ENCODE measurements at regions not wholly inside any gene's neighbourhood (a gene's known extent, or its start where the extent isn't known, plus 50 kb on each side); places are given as distances from the start of the nearest gene placed in this dataset.

DNA sequence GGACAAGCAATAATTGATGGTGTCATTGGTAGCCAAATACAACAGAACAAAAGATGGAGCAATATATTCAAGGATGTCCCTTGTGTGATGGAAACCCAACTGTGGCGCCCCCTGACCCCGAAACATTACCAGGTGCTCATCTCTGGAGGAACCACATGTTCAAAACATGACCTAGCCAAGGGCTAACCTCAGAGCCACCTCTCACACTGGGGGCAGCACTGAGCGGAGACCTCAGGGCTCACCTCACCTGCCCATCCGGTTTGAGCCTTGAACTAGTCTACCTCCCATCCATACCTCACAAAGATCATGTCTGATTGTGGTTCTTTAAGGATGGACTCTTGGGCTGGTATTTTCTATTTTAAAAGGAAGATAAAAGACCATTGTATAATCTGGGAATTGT, 314.4 kb upstream of the CDH7 start:
- TF ChIP-seq, protein P1, sequence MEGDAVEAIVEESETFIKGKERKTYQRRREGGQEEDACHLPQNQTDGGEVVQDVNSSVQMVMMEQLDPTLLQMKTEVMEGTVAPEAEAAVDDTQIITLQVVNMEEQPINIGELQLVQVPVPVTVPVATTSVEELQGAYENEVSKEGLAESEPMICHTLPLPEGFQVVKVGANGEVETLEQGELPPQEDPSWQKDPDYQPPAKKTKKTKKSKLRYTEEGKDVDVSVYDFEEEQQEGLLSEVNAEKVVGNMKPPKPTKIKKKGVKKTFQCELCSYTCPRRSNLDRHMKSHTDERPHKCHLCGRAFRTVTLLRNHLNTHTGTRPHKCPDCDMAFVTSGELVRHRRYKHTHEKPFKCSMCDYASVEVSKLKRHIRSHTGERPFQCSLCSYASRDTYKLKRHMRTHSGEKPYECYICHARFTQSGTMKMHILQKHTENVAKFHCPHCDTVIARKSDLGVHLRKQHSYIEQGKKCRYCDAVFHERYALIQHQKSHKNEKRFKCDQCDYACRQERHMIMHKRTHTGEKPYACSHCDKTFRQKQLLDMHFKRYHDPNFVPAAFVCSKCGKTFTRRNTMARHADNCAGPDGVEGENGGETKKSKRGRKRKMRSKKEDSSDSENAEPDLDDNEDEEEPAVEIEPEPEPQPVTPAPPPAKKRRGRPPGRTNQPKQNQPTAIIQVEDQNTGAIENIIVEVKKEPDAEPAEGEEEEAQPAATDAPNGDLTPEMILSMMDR (IDR thresholded peaks at IDR 0.05; ENCODE audit: poor library complexity): no peak
- TF ChIP-seq EZH2 (IDR thresholded peaks at IDR 0.05; ENCODE audit: borderline replicate concordance): no peak

Data from hepatocyte (in vitro differentiated cells).